ENCODE measurements at regions not wholly inside any gene's neighbourhood (a gene's known extent, or its start where the extent isn't known, plus 50 kb on each side); places are given as distances from the start of the nearest gene placed in this dataset.

GRCh38 chr5:135700731-135701130 is 121.9 kb upstream of the CXCL14 start:
- no peak for TF ChIP-seq CTCF (IDR thresholded peaks at IDR 0.05)
- no peak for TF ChIP-seq IRF3 (IDR thresholded peaks at IDR 0.05; ENCODE audit: low read depth, low read length)
- TF ChIP-seq MEF2A (IDR thresholded peaks at IDR 0.05; ENCODE audit: borderline replicate concordance, low read depth), result no peak
- no peak for TF ChIP-seq EP300 (IDR thresholded peaks at IDR 0.05; ENCODE audit: borderline replicate concordance in 1 of 2, low read depth in 1 of 2, low read length in 1 of 2)
- no peak for TF ChIP-seq EZH2phosphoT487 (IDR thresholded peaks at IDR 0.05; ENCODE audit: borderline replicate concordance, low read depth)
- no peak for TF ChIP-seq USF1 (IDR thresholded peaks at IDR 0.05; ENCODE audit: borderline replicate concordance, low read depth)
- no peak for TF ChIP-seq REST (IDR thresholded peaks at IDR 0.05; ENCODE audit: low read depth, low read length)
- no peak for TF ChIP-seq RFX5 (IDR thresholded peaks at IDR 0.05; ENCODE audit: low read length)
- no peak for TF ChIP-seq ELF1 (IDR thresholded peaks at IDR 0.05)
- TF ChIP-seq SMC3 (IDR thresholded peaks at IDR 0.05; ENCODE audit: low read depth, low read length), result no peak
- no peak for TF ChIP-seq GABPA (IDR thresholded peaks at IDR 0.05; ENCODE audit: low read depth)
